ENCODE measurements at regions not wholly inside any gene's neighbourhood (a gene's known extent, or its start where the extent isn't known, plus 50 kb on each side); places are given as distances from the start of the nearest gene placed in this dataset.

- 75 to 92% methylated on average over 13 of the region's 13 CpGs for WGBS, 2 donors
- Histone ChIP-seq H3K36me3 (no peaks in the 10 kb centered on the region), H3K4me1 (no peaks in the 10 kb centered on the region), H3K9me3 (no peaks in the 10 kb centered on the region), H3K27ac (no peak overlapping the region), H3K4me3 (no peak overlapping the region), H3K27me3 (no peaks in the 10 kb centered on the region)
- TF ChIP-seq, protein P1, sequence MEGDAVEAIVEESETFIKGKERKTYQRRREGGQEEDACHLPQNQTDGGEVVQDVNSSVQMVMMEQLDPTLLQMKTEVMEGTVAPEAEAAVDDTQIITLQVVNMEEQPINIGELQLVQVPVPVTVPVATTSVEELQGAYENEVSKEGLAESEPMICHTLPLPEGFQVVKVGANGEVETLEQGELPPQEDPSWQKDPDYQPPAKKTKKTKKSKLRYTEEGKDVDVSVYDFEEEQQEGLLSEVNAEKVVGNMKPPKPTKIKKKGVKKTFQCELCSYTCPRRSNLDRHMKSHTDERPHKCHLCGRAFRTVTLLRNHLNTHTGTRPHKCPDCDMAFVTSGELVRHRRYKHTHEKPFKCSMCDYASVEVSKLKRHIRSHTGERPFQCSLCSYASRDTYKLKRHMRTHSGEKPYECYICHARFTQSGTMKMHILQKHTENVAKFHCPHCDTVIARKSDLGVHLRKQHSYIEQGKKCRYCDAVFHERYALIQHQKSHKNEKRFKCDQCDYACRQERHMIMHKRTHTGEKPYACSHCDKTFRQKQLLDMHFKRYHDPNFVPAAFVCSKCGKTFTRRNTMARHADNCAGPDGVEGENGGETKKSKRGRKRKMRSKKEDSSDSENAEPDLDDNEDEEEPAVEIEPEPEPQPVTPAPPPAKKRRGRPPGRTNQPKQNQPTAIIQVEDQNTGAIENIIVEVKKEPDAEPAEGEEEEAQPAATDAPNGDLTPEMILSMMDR (IDR thresholded peaks at IDR 0.05), result no peak
- DNase-seq (no peak), FAIRE-seq (no peak), ATAC-seq (no peak)
- intact Hi-C loops (cut with DNase I), result no loop called here
Measured at GRCh38 chr3:14352002-14352627, 50.3 kb upstream of the SLC6A6 start.

All from pancreas (tissue), 10 donors.